ENCODE measurements at regions not wholly inside any gene's neighbourhood (a gene's known extent, or its start where the extent isn't known, plus 50 kb on each side); places are given as distances from the start of the nearest gene placed in this dataset.

- TF ChIP-seq, protein P1, sequence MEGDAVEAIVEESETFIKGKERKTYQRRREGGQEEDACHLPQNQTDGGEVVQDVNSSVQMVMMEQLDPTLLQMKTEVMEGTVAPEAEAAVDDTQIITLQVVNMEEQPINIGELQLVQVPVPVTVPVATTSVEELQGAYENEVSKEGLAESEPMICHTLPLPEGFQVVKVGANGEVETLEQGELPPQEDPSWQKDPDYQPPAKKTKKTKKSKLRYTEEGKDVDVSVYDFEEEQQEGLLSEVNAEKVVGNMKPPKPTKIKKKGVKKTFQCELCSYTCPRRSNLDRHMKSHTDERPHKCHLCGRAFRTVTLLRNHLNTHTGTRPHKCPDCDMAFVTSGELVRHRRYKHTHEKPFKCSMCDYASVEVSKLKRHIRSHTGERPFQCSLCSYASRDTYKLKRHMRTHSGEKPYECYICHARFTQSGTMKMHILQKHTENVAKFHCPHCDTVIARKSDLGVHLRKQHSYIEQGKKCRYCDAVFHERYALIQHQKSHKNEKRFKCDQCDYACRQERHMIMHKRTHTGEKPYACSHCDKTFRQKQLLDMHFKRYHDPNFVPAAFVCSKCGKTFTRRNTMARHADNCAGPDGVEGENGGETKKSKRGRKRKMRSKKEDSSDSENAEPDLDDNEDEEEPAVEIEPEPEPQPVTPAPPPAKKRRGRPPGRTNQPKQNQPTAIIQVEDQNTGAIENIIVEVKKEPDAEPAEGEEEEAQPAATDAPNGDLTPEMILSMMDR (conservative IDR thresholded peaks at IDR 0.05; ENCODE audit: low read depth, low read length), result no peak
- no peak for TF ChIP-seq EZH2 (IDR thresholded peaks at IDR 0.05; ENCODE audit: low read length, unreplicated experiment)
- TF ChIP-seq EZH2phosphoT487 (IDR thresholded peaks at IDR 0.05; ENCODE audit: borderline replicate concordance, low read length), result no peak
These were observed 213.1 kb downstream of the TMEM121 start for GRCh38 chr14:105739331-105740102.
